MM.1S (cell line): ENCODE measurements at regions not wholly inside any gene's neighbourhood (a gene's known extent, or its start where the extent isn't known, plus 50 kb on each side); places are given as distances from the start of the nearest gene placed in this dataset.

Source experiments
- DNase-seq: peaks from one replicate; pipeline ENCODE4 v3.0.0-alpha.2; 2015
- H2AFZ ChIP-seq: fragments of 300-600 bp; sonication (generic); 2 replicates; pipeline ENCODE4 v1.6.0; 2016; ENCODE audit warnings: antibody characterized with exemption, low read length
- H3F3A ChIP-seq: fragments of 300-600 bp; sonication (generic); 2 replicates; pipeline ENCODE4 v1.6.1; 2016; ENCODE audit warnings: mild to moderate bottlenecking, antibody characterized with exemption, low read length, moderate library complexity, mixed read lengths; ENCODE audit not compliant: insufficient read depth
- H3K27ac ChIP-seq: fragments of 300-600 bp; sonication (generic); 2 replicates; pipeline ENCODE4 v1.5.1; 2016; ENCODE audit warnings: mild to moderate bottlenecking, low read length
- H3K27me3 ChIP-seq: fragments of 300-600 bp; sonication (generic); replicated peaks from 2 replicates; pipeline ENCODE4 v1.6.0; 2016; ENCODE audit warnings: low read length; ENCODE audit not compliant: insufficient read depth
- H3K36me3 ChIP-seq: fragments of 300-600 bp; sonication (generic); replicated peaks from 2 replicates; pipeline ENCODE4 v1.6.1; 2016; ENCODE audit warnings: mild to moderate bottlenecking, low read length, mixed read lengths; ENCODE audit not compliant: insufficient read depth
- H3K4me1 ChIP-seq: fragments of 300-600 bp; sonication (generic); 2 replicates; pipeline ENCODE4 v1.6.1; 2016; ENCODE audit warnings: low read length, mixed read lengths
- H3K4me2 ChIP-seq: fragments of 300-600 bp; sonication (generic); 2 replicates; pipeline ENCODE4 v1.6.0; 2016; ENCODE audit warnings: low read depth, low read length
- H3K4me3 ChIP-seq: fragments of 300-600 bp; sonication (generic); 2 replicates; pipeline ENCODE4 v1.5.1; 2016; ENCODE audit warnings: low read length, mixed read lengths
- H3K79me2 ChIP-seq: fragments of 300-600 bp; sonication (generic); 2 replicates; pipeline ENCODE4 v1.6.1; 2016; ENCODE audit warnings: mixed run types, low read length, mixed read lengths
- H3K9ac ChIP-seq: fragments of 300-600 bp; sonication (generic); 2 replicates; pipeline ENCODE4 v1.6.1; 2016; ENCODE audit warnings: low read length, mixed read lengths
- H3K9me2 ChIP-seq: fragments of 300-600 bp; sonication (generic); replicated peaks from 2 replicates; pipeline ENCODE4 v1.6.1; 2016; ENCODE audit warnings: mild to moderate bottlenecking, low read length, mixed read lengths; ENCODE audit not compliant: insufficient read depth
- H3K9me3 ChIP-seq: fragments of 300-600 bp; sonication (generic); replicated peaks from 2 replicates; pipeline ENCODE4 v1.6.1; 2016; ENCODE audit warnings: mild to moderate bottlenecking, low read length, mixed read lengths; ENCODE audit not compliant: insufficient read depth
- H4K20me1 ChIP-seq: fragments of 300-600 bp; sonication (generic); 2 replicates; pipeline ENCODE4 v1.6.1; 2016; ENCODE audit warnings: mild to moderate bottlenecking, low read length, moderate library complexity, mixed read lengths; ENCODE audit not compliant: insufficient read depth
- EZH2 ChIP-seq: fragments of 300-600 bp; sonication (generic); optimal IDR thresholded peaks from 2 replicates; pipeline ENCODE3; 2017; ENCODE audit warnings: low read depth, mild to moderate bottlenecking, antibody characterized with exemption, low read length, mixed read lengths
- EZH2phosphoT487 ChIP-seq: fragments of 300-600 bp; sonication (generic); IDR thresholded peaks from 2 replicates; pipeline ENCODE4 v1.6.1; 2018; ENCODE audit warnings: antibody characterized with exemption, low read length
- TF ChIP-seq, protein P1 (sequence below): fragments of 300-600 bp; sonication (generic); IDR thresholded peaks from 2 replicates; pipeline ENCODE4 v1.5.1; 2016; ENCODE audit warnings: antibody characterized with exemption, low read length, mixed read lengths

- Histone ChIP-seq H3K79me2 (no peaks in the 10 kb centered on the region), H3K9me3 (no peaks in the 10 kb centered on the region), H3F3A (no peaks in the 10 kb centered on the region), H3K4me1 (no peaks in the 10 kb centered on the region), H3K9me2 (no peaks in the 10 kb centered on the region), H3K4me3 (no peak overlapping the region), H2AFZ (no peak overlapping the region), H3K27me3 (no peaks in the 10 kb centered on the region), H3K9ac (no peak overlapping the region), H3K27ac (no peak overlapping the region), H3K4me2 (no peak overlapping the region), H4K20me1 (no peaks in the 10 kb centered on the region), H3K36me3 (no peaks in the 10 kb centered on the region)
- TF ChIP-seq, protein P1, sequence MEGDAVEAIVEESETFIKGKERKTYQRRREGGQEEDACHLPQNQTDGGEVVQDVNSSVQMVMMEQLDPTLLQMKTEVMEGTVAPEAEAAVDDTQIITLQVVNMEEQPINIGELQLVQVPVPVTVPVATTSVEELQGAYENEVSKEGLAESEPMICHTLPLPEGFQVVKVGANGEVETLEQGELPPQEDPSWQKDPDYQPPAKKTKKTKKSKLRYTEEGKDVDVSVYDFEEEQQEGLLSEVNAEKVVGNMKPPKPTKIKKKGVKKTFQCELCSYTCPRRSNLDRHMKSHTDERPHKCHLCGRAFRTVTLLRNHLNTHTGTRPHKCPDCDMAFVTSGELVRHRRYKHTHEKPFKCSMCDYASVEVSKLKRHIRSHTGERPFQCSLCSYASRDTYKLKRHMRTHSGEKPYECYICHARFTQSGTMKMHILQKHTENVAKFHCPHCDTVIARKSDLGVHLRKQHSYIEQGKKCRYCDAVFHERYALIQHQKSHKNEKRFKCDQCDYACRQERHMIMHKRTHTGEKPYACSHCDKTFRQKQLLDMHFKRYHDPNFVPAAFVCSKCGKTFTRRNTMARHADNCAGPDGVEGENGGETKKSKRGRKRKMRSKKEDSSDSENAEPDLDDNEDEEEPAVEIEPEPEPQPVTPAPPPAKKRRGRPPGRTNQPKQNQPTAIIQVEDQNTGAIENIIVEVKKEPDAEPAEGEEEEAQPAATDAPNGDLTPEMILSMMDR: no peak
- no peak for TF ChIP-seq EZH2
- TF ChIP-seq EZH2phosphoT487: no peak
- no peak for DNase-seq
These were observed 98.4 kb downstream of the ASMT start for GRCh38 chrX:1713296-1713695.

DNA sequence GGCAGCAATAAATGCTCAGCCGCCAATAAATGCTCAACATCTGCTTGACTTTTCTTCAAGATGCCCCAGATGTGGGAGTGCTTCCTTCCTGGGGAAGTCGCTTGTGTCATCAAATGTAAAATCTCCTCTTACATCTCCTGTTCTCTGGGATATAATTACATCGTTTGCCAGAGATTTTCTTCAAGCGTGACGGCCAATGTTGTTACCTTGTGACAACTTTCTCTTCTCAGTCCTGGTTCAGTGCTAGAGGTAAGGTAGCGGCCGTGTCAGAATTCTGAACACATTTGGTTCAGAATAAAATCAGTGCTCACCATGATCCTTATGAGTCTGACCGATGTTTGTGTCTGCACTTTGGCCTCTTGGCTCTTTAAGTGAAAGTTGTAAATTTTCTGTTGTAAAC is 102.5 kb downstream of the ASMT start:
- TF ChIP-seq EZH2phosphoT487 (no peak), EZH2 (no peak)
- TF ChIP-seq, protein P1: no peak
- Histone ChIP-seq H3F3A (no peaks in the 10 kb centered on the region), H2AFZ (no peak overlapping the region), H3K27me3 (no peaks in the 10 kb centered on the region), H4K20me1 (no peaks in the 10 kb centered on the region), H3K27ac (no peak overlapping the region), H3K9me2 (no peaks in the 10 kb centered on the region), H3K9me3 (no peaks in the 10 kb centered on the region), H3K36me3 (no peaks in the 10 kb centered on the region), H3K4me3 (no peak overlapping the region), H3K4me1 (no peaks in the 10 kb centered on the region), H3K79me2 (no peaks in the 10 kb centered on the region), H3K4me2 (no peak overlapping the region), H3K9ac (no peak overlapping the region)
- no peak for DNase-seq

DNA sequence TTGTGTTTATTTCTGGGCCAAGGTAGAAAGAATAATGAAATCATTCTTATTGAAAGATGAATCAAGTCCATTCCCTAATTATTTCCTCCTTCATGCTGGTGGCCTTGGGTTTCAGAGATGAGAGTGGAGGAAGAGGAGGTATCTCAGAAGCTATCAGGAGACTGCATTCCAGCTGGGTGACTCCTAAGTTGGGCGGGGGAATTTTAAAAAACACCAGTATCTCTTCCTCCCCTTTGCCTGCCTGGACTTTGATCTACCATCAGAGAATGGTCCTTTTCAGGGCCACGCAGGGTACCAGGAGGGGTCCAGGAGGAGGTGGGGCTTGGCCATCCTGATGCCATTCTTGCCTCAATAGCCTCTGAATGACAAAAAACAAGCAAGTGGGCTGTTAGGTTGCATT is 104.4 kb downstream of the ASMT start:
- Histone ChIP-seq H3K27me3 (no peaks in the 10 kb centered on the region), H3F3A (no peaks in the 10 kb centered on the region), H3K9ac (no peak overlapping the region), H3K79me2 (no peaks in the 10 kb centered on the region), H3K4me2 (no peak overlapping the region), H3K4me1 (no peaks in the 10 kb centered on the region), H3K4me3 (no peak overlapping the region), H3K9me3 (no peaks in the 10 kb centered on the region), H3K27ac (no peak overlapping the region), H4K20me1 (no peaks in the 10 kb centered on the region), H3K36me3 (no peaks in the 10 kb centered on the region), H2AFZ (no peak overlapping the region), H3K9me2 (no peaks in the 10 kb centered on the region)
- TF ChIP-seq EZH2phosphoT487: no peak
- no peak for TF ChIP-seq EZH2
- TF ChIP-seq, protein P1: no peak
- DNase-seq: no peak
